HCT116 (cell line): ENCODE measurements at regions not wholly inside any gene's neighbourhood (a gene's known extent, or its start where the extent isn't known, plus 50 kb on each side); places are given as distances from the start of the nearest gene placed in this dataset.

Experiments
- ATAC-seq: fragments of 200-7000 bp; cut with Tn5 transposase; 2 replicates; pipeline ENCODE4 v1.9.1; 2020; ENCODE audit warnings: mild to moderate bottlenecking, moderate library complexity
- BruUV-seq: library from RNA; stranded (reverse); fragments of 400-500 nt; replicated peaks from 2 replicates; lab custom pipeline; 2021; lab: Mats Ljungman, UMichigan
- CTCF ChIA-PET: fragments of 300-600 bp; sonication (Branson Sonifier 250); formaldehyde crosslinking; loops from one replicate; lab custom pipeline; 2021; ENCODE audit warnings: antibody characterized with exemption; lab: Charles Lee
- POLR2A ChIA-PET: fragments of 300-600, 350-600 bp; sonication (Branson Sonifier 250); formaldehyde crosslinking; loops from one replicate; lab custom pipeline; 2021; ENCODE audit warnings: antibody characterized with exemption; lab: Charles Lee
- RAD21 ChIA-PET, 2 experiments: fragments of 300-600 bp; sonication (Branson Sonifier 250); formaldehyde crosslinking; loops; one replicate each; lab custom pipeline; 2023; ENCODE audit warnings: low total read pairs in 2 of 2; ENCODE audit not compliant: uncharacterized antibody in 2 of 2, unreplicated experiment in 2 of 2, low non-redundant PET in 1 of 2; lab: Charles Lee
- DNase-seq: peaks from one replicate; pipeline ENCODE4 v3.0.0-alpha.2; 2010; ENCODE audit warnings: low read depth, low spot score
- H2AFZ ChIP-seq: fragments of 200-600 bp; shearing (Covaris generic), sonication (generic); 2 replicates; pipeline ENCODE4 v1.6.1; 2017; ENCODE audit warnings: low read depth, mixed run types, mixed read lengths, antibody characterized with exemption, low read length; ENCODE audit not compliant: poor library complexity, severe bottlenecking
- H3K27ac ChIP-seq: 2 replicates; pipeline ENCODE4 v1.5.1; 2012; ENCODE audit warnings: low read depth, low read length
- H3K27me3 ChIP-seq: fragments of 200-600 bp; sonication (generic); 2 replicates; pipeline ENCODE4 v1.6.1; 2016; ENCODE audit warnings: mixed run types, low read length, mixed read lengths; ENCODE audit not compliant: insufficient read depth
- H3K36me3 ChIP-seq, 2 experiments: fragments of 200-500 bp in 1 of 2; fragments of 200-600 bp in 1 of 2; sonication (Bioruptor generic) in 1 of 2; sonication (generic) in 1 of 2; 2 replicates each; pipeline versions ENCODE4 v1.5.1 to v1.6.1; 2014 to 2016; ENCODE audit warnings: low read length in 2 of 2, inconsistent platforms in 1 of 2, mixed read lengths in 1 of 2, mixed run types in 1 of 2; ENCODE audit not compliant: insufficient read depth in 2 of 2, control insufficient read depth in 1 of 2
- H3K4me1 ChIP-seq, 2 experiments: fragments of 200-600 bp in 1 of 2; sonication (generic) in 1 of 2; 2 replicates each; pipeline versions ENCODE4 v1.5.1 to v1.6.1; 2012 to 2017; ENCODE audit warnings: low read length in 2 of 2, inconsistent platforms in 1 of 2, mild to moderate bottlenecking in 1 of 2, mixed read lengths in 1 of 2, mixed run types in 1 of 2, moderate library complexity in 1 of 2; ENCODE audit not compliant: insufficient read depth in 2 of 2, control insufficient read depth in 1 of 2
- H3K4me2 ChIP-seq: fragments of 200-600 bp; sonication (generic); 2 replicates; pipeline ENCODE4 v1.6.1; 2017; ENCODE audit warnings: mixed run types, low read length, mixed read lengths
- H3K4me3 ChIP-seq, 2 experiments: fragments of 200-600 bp in 1 of 2; sonication (generic) in 1 of 2; replicated peaks in 1 of 2; 2 replicates each; pipeline ENCODE4 v1.5.1; 2011 to 2016; ENCODE audit warnings: low read length in 2 of 2, control low read depth in 1 of 2, low read depth in 1 of 2, mild to moderate bottlenecking in 1 of 2, mixed read lengths in 1 of 2, mixed run types in 1 of 2
- H3K79me2 ChIP-seq: fragments of 200-600 bp; sonication (generic); 2 replicates; pipeline ENCODE4 v1.6.1; 2017; ENCODE audit warnings: mild to moderate bottlenecking, mixed run types, low read length, moderate library complexity, mixed read lengths; ENCODE audit not compliant: insufficient read depth
- H3K9ac ChIP-seq: fragments of 200-600 bp; sonication (generic); 2 replicates; pipeline ENCODE4 v1.6.1; 2016; ENCODE audit warnings: low read length, mixed read lengths
- H3K9me2 ChIP-seq: fragments of 200-600 bp; sonication (generic), shearing (Covaris generic); 2 replicates; pipeline ENCODE4 v1.6.1; 2017; ENCODE audit warnings: mixed run types, mild to moderate bottlenecking, moderate library complexity; ENCODE audit not compliant: insufficient read depth
- H3K9me3 ChIP-seq, 2 experiments: fragments of 200-500 bp in 1 of 2; fragments of 200-600 bp in 1 of 2; sonication (Bioruptor generic) in 1 of 2; sonication (generic) in 1 of 2; 2 replicates each; pipeline ENCODE4 v1.6.1; 2014 to 2017; ENCODE audit warnings: low read length in 2 of 2, mixed read lengths in 2 of 2, inconsistent platforms in 1 of 2, low read depth in 1 of 2, mild to moderate bottlenecking in 1 of 2, mixed run types in 1 of 2, moderate library complexity in 1 of 2; ENCODE audit not compliant: control insufficient read depth in 1 of 2, insufficient read depth in 1 of 2
- H4K20me1 ChIP-seq: fragments of 200-600 bp; sonication (generic), shearing (Covaris generic); 2 replicates; pipeline ENCODE4 v1.6.1; 2017; ENCODE audit warnings: mixed run types, mild to moderate bottlenecking, moderate library complexity; ENCODE audit not compliant: insufficient read depth
- CBX3 ChIP-seq: IDR thresholded peaks from 2 replicates; pipeline ENCODE4 v1.6.1; 2012; ENCODE audit warnings: low read depth
- CEBPB ChIP-seq: IDR thresholded peaks from 2 replicates; pipeline ENCODE4 v1.6.1; 2012; ENCODE audit warnings: low read depth
- EGR1 ChIP-seq: IDR thresholded peaks from 2 replicates; pipeline ENCODE4 v1.6.1; 2012; ENCODE audit warnings: low read depth
- ELF1 ChIP-seq: IDR thresholded peaks from 2 replicates; pipeline ENCODE4 v1.6.1; 2012; ENCODE audit warnings: low read depth, borderline replicate concordance
- EZH2 ChIP-seq: fragments of 200-600 bp; sonication (generic); IDR thresholded peaks from 2 replicates; pipeline ENCODE4 v1.6.1; 2017; ENCODE audit warnings: antibody characterized with exemption, mixed run types
- EZH2phosphoT487 ChIP-seq: fragments of 200-600 bp; IDR thresholded peaks from 2 replicates; pipeline ENCODE4 v1.6.1; 2018; ENCODE audit warnings: antibody characterized with exemption, borderline replicate concordance
- FOSL1 ChIP-seq: IDR thresholded peaks from 2 replicates; pipeline ENCODE4 v1.6.1; 2012; ENCODE audit warnings: low read depth
- JUND ChIP-seq: IDR thresholded peaks from 2 replicates; pipeline ENCODE4 v1.6.1; 2012
- POLR2A ChIP-seq: IDR thresholded peaks from 2 replicates; pipeline ENCODE4 v1.7.0; 2011; ENCODE audit warnings: borderline replicate concordance; ENCODE audit not compliant: insufficient read depth, insufficient read length; ENCODE audit errors: extremely low read depth
- POLR2AphosphoS5 ChIP-seq: IDR thresholded peaks from 2 replicates; pipeline ENCODE4 v1.6.1; 2011; ENCODE audit warnings: mild to moderate bottlenecking, low read depth, low read length, moderate library complexity
- RAD21 ChIP-seq: IDR thresholded peaks from 2 replicates; pipeline ENCODE4 v1.6.1; 2012; ENCODE audit warnings: low read depth, mild to moderate bottlenecking
- SP1 ChIP-seq: IDR thresholded peaks from 2 replicates; pipeline ENCODE4 v1.6.1; 2012; ENCODE audit warnings: low read depth
- SRF ChIP-seq: IDR thresholded peaks from 2 replicates; pipeline ENCODE4 v1.6.1; 2012; ENCODE audit warnings: low read depth
- TCF7L2 ChIP-seq: IDR thresholded peaks from 2 replicates; pipeline ENCODE4 v1.7.0; 2011; ENCODE audit warnings: borderline replicate concordance, inconsistent platforms; ENCODE audit not compliant: insufficient read depth, insufficient read length; ENCODE audit errors: extremely low read depth
- YY1 ChIP-seq: IDR thresholded peaks from 2 replicates; pipeline ENCODE4 v1.6.1; 2011; ENCODE audit warnings: low read length, low read depth, moderate library complexity, mild to moderate bottlenecking; ENCODE audit not compliant: insufficient replicate concordance; ENCODE audit errors: extremely low read depth
- ZFX ChIP-seq: fragments of 450-650 bp; IDR thresholded peaks from 2 replicates; pipeline ENCODE4 v1.6.1; 2017
- intact Hi-C: fragments of 100-400 bp; cut with micrococcal nuclease; formaldehyde crosslinking; loops from 2 replicates; pipeline ENCODE4 v1.10.0; 2022
- TF ChIP-seq, protein P1 (sequence below): IDR thresholded peaks from 2 replicates; pipeline ENCODE4 v1.6.1; 2011; ENCODE audit warnings: mild to moderate bottlenecking, low read length, moderate library complexity; ENCODE audit not compliant: insufficient replicate concordance; ENCODE audit errors: extremely low read depth
- TF ChIP-seq, protein P2 (sequence below), 3 experiments: fragments of 200-600 bp in 1 of 3; sonication (generic) in 1 of 3; IDR thresholded peaks in 2 of 3; conservative IDR thresholded peaks in 1 of 3; 2 replicates each; pipeline ENCODE4 v1.5.1; 2012 to 2017; ENCODE audit warnings: low read depth in 2 of 3, low read length in 2 of 3, antibody characterized with exemption in 1 of 3, borderline replicate concordance in 1 of 3, control low read depth in 1 of 3, mild to moderate bottlenecking in 1 of 3, mixed read lengths in 1 of 3, mixed run types in 1 of 3, moderate library complexity in 1 of 3; ENCODE audit not compliant: insufficient read depth in 1 of 3
- TF ChIP-seq, protein P3 (sequence below): IDR thresholded peaks from 2 replicates; pipeline ENCODE4 v1.6.1; 2012
- TF ChIP-seq, protein P4 (sequence below): IDR thresholded peaks from 2 replicates; pipeline ENCODE4 v1.6.1; 2012

DNA sequence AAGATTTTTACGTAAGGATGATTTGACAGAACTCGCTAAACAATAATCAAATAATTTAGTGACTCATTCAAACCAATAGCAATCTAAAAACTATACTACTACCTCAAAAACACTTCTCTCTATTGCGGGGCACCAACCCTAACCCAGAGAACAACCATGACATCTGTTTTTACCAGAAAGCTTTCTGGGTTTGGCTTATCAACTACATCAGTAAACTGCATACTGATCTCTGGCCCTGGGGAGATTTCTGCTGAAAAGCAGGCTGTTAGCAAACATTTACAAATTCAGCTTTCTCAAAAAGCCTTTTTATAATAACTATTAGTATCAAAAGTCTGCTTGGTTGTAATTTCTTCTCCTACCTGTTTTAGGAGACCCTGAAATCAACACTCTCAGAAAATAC is 144.5 kb upstream of the ZWINT start (continued):
- no peak for TF ChIP-seq POLR2A
- TF ChIP-seq ZFX, result no peak

DNA sequence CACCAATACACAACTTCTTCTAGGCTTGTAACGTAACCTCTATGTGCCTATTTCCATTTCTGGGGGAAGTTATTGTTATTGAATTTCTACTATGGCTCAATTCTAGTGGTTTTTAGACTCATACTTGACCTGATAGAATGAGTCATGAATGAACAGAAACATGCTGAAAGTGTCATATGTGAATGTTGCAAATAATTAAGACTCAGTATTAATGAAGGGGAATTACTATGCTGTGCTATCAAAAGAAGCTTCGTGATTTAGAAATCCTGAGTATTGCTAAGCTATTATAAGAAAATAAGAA is 135.1 kb upstream of the ZWINT start:
- no peaks in the 10 kb centered on the region for H3K9me2 ChIP-seq
- H3K4me3 ChIP-seq, result no peak overlapping the region
- DNase-seq (no peak), ATAC-seq (no peak)
- no peaks in the 10 kb centered on the region; a peak in 2 of 4 replicates for H3K9me3 ChIP-seq
- CTCF ChIA-PET, result no interaction called here
- TF ChIP-seq YY1 (no peak), RAD21 (no peak), POLR2A (no peak), EZH2phosphoT487 (no peak), EGR1 (no peak), SRF (no peak), SP1 (no peak), CEBPB (no peak), EZH2 (no peak), POLR2AphosphoS5 (no peak), FOSL1 (no peak), JUND (no peak), TCF7L2 (no peak), ELF1 (no peak), CBX3 (no peak), ZFX (no peak)
- TF ChIP-seq, protein P1, sequence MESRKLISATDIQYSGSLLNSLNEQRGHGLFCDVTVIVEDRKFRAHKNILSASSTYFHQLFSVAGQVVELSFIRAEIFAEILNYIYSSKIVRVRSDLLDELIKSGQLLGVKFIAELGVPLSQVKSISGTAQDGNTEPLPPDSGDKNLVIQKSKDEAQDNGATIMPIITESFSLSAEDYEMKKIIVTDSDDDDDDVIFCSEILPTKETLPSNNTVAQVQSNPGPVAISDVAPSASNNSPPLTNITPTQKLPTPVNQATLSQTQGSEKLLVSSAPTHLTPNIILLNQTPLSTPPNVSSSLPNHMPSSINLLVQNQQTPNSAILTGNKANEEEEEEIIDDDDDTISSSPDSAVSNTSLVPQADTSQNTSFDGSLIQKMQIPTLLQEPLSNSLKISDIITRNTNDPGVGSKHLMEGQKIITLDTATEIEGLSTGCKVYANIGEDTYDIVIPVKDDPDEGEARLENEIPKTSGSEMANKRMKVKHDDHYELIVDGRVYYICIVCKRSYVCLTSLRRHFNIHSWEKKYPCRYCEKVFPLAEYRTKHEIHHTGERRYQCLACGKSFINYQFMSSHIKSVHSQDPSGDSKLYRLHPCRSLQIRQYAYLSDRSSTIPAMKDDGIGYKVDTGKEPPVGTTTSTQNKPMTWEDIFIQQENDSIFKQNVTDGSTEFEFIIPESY, result no peak
- TF ChIP-seq, protein P2, sequence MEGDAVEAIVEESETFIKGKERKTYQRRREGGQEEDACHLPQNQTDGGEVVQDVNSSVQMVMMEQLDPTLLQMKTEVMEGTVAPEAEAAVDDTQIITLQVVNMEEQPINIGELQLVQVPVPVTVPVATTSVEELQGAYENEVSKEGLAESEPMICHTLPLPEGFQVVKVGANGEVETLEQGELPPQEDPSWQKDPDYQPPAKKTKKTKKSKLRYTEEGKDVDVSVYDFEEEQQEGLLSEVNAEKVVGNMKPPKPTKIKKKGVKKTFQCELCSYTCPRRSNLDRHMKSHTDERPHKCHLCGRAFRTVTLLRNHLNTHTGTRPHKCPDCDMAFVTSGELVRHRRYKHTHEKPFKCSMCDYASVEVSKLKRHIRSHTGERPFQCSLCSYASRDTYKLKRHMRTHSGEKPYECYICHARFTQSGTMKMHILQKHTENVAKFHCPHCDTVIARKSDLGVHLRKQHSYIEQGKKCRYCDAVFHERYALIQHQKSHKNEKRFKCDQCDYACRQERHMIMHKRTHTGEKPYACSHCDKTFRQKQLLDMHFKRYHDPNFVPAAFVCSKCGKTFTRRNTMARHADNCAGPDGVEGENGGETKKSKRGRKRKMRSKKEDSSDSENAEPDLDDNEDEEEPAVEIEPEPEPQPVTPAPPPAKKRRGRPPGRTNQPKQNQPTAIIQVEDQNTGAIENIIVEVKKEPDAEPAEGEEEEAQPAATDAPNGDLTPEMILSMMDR (IDR thresholded peaks at IDR 0.05 in 2 of 3, conservative IDR thresholded peaks at IDR 0.05 in 1 of 3; ENCODE audit: borderline replicate concordance in 1 of 3, insufficient read depth in 1 of 3, low read depth in 2 of 3, low read length in 2 of 3), result no peak
- TF ChIP-seq, protein P3, sequence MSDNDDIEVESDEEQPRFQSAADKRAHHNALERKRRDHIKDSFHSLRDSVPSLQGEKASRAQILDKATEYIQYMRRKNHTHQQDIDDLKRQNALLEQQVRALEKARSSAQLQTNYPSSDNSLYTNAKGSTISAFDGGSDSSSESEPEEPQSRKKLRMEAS, result no peak
- TF ChIP-seq, protein P4, sequence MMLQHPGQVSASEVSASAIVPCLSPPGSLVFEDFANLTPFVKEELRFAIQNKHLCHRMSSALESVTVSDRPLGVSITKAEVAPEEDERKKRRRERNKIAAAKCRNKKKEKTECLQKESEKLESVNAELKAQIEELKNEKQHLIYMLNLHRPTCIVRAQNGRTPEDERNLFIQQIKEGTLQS, result no peak
- H3K27me3 ChIP-seq, result no peaks in the 10 kb centered on the region
- no peak overlapping the region for H3K27ac ChIP-seq
- no peak overlapping the region for H3K9ac ChIP-seq
- intact Hi-C loops, result no loop called here
- no TSS peak for BruUV-seq
- H3K4me2 ChIP-seq, result no peak overlapping the region
- H3K79me2 ChIP-seq, result no peaks in the 10 kb centered on the region
- POLR2A ChIA-PET, result no interaction called here
- H3K4me1 ChIP-seq, result no peaks in the 10 kb centered on the region
- H4K20me1 ChIP-seq, result no peaks in the 10 kb centered on the region
- RAD21 ChIA-PET, result no interaction called here
- no peak overlapping the region for H2AFZ ChIP-seq
- H3K36me3 ChIP-seq, result no peaks in the 10 kb centered on the region
